ENCODE measurements at regions not wholly inside any gene's neighbourhood (a gene's known extent, or its start where the extent isn't known, plus 50 kb on each side); places are given as distances from the start of the nearest gene placed in this dataset.
"Not testable (repeated sequence)": the region's sequence is repeated elsewhere in the genome, so short reads cannot be mapped to it uniquely, and the experiment has no call there.

DNA sequence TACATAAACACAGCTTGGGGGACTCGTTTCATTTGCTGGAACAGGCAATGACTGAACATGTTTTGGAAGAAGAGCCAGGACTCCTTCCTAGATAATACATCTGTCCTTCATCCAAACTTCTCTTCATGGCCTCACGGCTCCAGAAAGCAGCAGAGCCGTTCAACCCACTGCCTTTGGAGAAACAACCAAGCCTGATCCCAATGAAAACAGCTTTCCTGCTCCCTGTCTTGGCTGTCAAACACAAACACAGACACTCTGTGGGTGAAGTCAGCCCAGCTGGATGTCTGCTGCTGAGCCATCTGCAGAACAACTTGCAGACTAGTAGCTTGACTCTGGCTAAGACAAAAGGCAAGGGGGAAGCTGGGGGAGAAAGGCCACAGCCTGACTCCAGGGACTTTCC, 345.1 kb upstream of the PSMD7 start:
- no peak for DNase-seq (ENCODE audit: low read depth)

DNA sequence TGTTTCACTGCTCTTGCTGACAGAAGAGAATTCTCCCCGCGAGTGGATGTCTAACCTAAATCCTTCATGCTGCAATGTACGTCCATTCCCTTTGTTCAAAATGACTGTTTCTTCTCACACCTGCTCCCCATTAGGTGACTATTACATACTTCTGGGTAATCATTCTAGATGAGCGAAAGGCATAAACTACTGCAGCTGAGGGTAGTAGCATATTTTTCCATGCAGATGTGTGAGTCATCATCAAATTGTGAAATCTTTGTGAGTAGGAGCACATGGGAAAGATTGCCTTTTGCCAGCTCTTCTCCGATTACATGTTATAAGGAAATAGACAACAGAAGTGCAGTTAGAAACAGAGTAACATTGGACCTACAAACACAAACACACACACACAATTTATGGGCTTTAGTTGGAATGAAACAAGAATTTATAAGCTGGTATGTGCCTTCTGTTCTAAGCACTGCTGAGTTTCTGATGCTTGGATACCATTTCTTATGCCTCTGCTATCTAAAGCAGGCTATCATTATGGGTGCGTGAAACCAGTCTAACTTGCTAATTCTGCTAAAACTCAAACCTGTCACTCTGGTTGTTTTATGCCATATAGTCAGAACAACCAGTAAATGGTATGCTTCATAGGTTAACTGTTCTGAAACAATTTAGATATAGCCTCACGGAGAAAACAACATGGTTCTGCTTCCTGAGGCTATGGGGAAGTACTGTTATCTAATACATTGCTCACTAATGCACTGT, 346.9 kb upstream of the PSMD7 start:
- DNase-seq (ENCODE audit: low read depth), result no peak

DNA sequence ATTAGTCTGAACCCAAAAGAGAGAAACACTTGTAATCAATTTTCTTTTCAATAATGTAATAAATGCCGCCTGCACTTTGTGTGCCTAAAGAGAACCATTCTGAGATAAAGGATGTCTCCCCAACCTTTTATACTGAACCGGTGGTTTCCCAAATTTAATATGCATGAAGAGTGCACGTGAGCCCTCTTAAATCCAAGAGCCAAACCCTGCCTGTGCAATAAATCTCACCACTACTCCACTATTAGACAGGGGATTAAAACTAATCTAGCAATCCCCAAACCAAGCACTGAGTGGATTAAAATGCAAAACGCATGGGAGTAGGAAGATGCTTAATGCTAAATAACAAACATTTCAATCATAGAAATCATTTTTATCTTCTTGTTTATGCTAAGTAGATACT, 351.0 kb upstream of the PSMD7 start:
- DNase-seq (ENCODE audit: low read depth), result no peak

DNA sequence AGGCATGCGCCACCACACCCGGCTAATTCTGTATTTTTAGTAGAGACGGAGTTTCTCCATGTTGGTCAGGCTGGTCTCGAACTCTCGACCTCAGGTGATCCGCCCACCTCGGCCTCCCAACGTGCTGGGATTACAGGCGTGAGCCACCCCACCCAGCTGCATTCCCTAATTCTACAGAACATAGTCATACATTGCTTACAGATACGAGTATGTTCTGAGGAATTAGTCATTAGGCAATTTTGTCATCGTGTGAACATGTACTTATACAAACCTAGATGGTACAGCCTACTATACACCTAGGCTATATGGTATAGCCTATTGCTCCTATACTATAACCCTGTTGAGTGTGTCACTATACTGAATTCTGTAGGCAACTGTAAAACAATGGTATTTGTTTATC, 353.4 kb upstream of the PSMD7 start:
- not testable (repeated sequence) for DNase-seq (ENCODE audit: low read depth)

DNA sequence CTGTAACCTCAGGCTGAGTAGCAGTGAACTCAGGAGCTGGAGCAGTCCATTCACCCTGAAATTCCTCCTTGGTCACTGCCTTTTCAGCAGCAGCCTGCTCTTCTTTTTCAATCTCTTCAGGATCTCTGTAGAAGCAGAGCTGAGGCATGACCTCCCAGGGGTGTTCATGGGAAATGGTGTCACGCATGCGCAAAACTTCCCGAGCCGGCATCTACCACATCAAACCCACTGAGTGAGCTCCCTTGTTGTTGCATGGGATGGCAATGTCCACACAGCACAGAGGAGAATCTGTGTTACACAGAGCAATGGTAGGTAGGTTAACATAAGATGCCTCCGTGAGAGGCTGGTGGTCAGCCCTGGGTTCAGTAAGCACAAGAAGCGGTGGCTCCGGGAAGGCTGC, 355.8 kb upstream of the PSMD7 start:
- not testable (repeated sequence) for DNase-seq (ENCODE audit: low read depth)

DNA sequence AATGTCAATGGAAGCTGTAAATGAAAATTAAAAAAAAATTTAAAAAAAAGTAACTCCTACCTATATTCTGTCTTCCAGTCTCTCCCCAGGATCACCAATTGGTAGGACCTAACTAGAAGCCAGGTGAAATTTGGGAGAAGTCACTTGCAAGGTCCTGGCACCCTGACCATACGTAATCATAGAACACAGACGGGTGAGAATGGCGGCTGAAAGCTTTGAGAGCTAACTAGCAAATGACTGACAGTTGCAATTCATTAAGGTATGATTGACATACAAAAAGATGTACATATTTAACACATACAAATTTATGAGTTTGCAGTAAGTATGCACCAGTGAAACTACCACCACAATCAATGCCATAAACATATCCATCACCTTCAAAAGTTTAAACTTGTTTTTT, 372.7 kb upstream of the PSMD7 start:
- no peak for DNase-seq (ENCODE audit: low read depth)

DNA sequence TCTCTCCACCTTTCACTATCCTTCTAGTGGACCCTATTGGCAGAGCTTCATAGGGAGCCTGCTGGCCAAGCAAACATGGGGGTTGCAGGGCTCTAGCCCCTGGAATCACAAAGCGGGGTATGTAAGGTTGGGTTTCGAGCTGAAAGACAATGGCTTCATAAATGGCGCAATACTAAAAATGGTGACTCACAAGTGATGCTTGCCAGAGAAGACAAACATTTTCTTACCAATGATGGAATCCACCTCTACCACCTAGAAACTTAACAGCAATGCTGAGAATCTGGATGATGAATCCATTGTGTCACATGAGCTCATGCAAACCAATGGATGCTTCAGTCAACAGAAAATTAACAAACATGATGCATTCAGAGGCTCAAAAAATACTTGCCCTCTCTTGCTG, 375.3 kb upstream of the PSMD7 start:
- DNase-seq (ENCODE audit: low read depth), result no peak

DNA sequence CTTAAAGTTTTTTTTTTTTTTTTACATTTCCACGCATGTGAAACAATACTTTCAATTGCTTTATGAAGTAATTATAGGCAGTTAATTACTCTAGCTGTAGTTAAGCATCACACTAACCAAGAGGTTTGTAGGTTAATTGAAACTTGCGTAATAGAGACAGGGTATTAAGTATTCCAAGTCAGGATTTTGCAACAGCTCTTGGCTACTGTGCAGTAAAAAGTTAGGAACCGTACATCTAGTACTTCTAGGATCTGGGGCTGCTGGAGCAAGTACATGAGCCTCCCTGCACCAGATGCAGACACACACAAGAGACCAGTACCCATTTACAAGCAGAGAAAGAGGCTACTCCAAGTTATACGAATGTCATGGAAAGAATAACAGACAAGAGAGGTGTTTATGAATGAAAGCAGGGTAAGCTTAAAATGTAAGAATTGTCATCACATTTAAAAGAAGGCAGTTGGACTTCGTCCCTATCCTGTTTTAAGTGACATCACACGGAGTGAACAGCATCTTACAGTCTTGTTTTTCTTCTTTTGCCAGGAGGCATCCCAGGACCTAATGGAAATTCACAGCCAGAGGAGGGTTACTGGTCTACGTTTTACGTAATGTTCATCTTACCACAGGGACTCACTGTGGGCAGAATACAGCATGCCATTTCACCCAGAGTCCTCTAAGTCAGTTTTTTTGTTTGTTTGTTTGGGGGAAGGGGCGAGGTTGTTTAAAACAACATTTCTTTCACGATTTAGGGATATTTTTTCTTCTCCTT, 379.6 kb upstream of the PSMD7 start:
- no peak for DNase-seq (ENCODE audit: low read depth)

DNA sequence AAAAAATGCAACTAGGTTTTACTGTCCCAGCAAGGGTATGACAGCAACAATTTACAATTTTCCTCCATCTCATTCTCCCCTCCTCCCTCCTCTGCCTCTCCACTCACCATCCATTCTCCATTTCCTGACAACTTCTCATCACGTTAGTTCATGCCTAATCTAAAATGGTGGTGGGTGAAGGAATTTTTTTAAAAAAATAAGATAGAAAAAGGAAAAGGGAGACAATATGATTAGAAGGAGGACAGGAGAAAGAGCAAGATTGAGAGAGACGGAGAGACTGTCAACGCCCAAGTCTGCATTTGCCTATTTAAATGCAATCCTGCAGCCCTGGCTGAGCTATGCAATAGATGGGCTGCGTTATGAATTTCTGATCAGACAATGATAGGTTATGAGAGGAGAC, 380.7 kb upstream of the PSMD7 start:
- no peak for DNase-seq (ENCODE audit: low read depth)

DNA sequence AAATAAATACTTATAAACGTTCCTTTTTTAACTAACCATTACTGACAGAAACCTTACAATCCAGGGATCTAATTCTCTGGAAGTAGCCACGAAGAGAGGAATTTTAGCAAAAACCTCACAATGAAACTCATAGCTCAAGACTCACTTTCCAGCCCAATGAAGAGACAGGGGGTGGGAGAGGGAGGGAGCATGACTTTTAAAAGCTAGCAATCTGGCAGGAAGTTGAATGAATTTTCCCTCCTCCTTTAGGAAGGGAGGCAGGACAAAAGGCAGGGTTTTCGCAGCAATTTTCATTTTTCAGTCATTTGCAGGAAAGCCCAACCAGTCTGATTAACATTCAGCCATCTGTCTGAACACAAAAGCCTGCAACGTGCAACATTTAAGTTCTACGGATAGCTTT, 381.5 kb upstream of the PSMD7 start:
- no peak for DNase-seq (ENCODE audit: low read depth)

DNA sequence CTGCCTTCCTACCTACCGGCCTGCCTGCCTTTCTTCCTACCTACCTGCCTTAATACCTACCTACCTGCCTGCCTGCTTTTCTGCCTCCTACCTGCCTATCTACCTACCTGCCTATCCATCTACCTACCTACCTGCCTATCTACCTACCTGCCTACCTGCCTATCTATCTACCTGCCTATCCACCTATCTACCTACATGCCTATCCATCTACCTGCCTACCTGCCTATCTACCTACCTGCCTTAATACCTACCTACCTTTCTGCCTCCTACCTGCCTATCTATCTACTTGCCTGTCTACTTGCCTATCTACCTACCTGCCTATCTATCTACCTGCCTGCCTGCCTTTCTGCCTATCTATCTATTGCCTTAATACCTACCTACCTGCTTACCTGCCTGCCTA, 383.8 kb upstream of the PSMD7 start:
- DNase-seq (ENCODE audit: low read depth), result no peak

DNA sequence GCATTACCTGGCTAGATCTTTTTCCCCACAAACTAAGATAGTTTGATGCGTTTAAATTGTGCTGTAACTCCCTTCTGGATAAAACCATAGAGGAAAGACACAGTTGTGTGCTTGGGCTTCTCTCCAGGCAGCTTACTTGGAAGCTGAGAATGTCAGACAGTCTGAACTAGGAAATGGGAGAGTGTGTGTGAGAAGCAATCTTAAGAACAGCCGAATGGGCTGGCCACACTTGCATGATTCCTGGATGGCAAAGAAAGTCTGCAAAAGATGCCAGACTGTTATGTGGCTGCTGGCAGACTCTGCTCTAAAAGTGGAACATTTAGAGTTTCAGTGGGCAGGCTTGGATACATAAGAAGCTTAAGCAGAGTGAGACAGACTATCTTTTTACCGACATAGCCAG, 384.3 kb upstream of the PSMD7 start:
- DNase-seq (ENCODE audit: low read depth), result no peak

DNA sequence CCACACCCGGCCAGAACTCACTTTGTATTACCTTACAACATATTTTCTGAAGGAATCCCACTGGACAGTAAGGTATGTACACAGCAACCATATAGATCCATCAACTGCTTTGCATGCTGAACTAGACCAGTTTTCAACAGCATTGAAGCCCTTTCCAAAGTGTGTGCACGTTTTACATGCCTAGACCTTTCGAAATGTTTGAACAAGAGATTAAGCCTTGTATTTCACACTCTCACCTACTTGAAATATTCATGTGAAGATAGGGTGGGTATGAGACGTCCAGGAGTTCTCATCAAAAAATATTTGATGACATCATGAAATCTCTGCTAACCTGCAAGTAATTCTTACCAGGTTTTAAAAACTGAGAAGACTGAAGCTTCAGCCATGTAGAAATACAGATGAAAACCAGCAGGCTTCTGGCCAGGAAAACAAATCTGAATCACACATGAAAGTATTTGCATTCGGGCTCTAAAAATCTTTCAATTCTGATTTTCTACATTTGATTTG, 387.0 kb upstream of the PSMD7 start:
- DNase-seq (ENCODE audit: low read depth), result no peak

DNA sequence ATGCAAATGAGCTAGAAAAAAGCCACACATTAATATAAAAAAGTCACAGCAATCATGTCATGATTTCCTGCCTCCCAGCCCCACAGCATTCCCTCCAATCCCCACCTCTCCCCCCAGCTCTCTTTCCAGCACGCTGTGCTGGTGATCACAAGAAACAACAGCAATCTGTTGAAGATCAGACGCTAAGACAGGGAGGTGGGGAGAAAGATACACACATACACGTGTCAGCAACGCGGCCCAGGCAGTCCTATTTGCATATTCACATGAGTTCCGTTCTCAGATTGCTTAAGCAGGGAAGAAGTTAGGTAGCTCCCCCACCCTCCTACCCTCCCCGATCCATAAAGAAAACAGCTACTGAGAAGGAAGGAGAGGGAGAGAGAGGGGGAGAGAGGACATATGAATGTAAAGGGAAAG, 405.5 kb upstream of the PSMD7 start:
- no peak for DNase-seq (ENCODE audit: low read depth)

DNA sequence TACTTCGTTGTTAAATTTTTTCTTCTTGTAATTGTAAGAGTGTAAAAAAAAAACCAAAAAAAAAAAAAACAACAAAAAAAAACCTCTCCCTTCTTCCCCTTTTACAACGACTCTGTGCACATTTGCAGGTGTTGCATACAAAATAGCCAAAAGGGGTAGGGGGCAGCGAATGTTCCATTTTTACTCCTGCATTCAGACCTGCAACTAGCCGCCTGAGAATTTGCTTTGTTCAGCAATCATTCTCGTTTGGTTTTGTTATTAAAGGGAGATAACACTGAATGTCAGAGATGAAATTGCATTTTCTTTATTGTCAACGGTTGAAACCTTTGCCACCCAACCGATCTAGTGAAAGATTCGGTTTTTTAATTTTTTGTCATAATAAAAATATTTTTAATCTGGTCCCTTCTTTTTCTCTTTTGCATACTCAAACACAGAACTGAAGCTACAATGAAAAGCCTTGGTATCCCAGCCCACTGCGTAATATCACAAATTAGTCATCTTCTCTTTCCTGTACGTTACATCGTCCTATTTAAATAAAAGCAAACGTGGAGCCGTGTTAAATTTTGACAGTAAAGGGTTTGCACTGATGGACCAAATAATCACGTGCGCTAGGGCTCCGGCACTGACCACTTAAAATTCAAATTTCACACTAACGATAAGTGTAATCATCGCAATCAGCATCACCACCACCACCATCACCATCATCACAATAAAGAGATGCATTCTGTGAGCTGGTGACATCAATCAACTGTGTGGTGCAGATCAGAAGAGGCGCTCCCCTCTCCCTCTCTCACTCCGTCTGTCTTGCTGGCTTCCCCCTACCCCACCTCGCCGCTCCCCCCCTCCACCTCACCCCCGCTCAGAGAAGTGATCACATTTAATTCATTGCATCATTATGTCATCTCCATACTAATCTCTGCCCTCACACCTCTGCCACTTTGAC, 406.2 kb upstream of the PSMD7 start:
- no peak for DNase-seq (ENCODE audit: low read depth)

DNA sequence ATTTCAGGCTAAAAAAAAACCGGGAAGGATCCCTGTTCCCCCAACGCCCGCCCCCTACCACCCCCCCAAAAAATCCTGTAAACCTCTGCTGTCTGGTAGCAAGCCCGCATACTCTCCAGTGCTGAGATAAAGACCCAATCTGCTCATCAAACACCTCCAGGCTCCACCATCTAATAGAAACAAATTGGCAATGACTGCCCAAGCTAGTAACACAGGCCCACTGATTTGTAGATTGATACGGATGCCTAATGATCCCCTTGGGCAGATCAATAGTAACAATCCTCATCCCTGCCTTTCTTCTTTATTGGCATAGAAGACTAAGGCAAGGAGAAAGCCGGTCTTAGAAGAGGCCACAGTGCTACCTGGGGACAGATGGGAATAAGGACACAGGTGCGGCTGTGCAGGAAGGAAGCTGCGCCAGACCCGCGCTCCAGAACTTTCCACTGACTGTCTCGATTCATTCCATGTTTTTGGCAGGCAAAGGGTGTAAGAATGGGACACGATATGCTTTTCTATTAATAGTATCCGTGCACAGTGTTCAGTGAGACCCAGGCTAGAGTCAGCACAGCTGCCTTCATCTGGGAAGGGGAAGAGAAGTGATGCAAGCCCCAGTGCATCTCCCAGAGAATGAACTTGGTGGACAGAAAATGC, 407.6 kb upstream of the PSMD7 start:
- no peak for DNase-seq (ENCODE audit: low read depth)

DNA sequence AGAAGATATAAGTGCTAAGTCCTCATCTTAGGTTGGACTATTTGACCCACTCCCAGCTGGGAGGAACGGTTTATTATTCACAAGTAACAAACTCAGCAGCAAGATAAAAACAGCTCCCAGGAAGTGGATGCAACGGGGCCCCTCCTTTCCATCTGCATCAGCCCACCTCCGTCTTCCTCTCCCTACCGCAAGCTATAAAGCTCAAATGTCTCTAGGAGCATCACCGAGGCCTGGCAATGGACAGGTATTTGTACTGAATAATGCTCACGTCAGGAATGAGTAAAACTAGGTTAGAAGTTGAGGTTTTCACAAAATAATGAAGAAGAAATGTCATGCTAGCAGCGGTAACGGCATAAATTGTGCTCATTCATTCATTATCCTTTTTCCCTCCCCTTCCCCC, 408.7 kb upstream of the PSMD7 start:
- DNase-seq (ENCODE audit: low read depth), result no peak

DNA sequence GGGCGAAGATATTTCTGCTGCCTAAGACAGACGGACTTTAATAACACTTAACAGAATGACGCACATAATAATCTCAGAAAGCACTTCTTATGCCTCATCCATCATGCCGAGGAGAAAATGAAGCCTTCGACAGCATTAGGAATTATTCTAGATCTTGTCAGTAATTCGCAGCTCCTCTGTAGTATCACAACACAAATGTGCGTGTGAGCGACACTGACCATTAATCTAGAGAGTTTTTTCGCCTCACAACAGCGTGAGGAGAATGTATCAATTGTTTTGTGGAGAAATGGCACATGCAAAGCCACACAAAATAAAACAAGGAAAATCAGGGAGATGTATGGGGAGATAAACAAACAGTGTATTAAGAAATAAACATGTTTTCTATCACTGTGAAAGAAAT, 410.2 kb upstream of the PSMD7 start:
- no peak for DNase-seq (ENCODE audit: low read depth)

DNA sequence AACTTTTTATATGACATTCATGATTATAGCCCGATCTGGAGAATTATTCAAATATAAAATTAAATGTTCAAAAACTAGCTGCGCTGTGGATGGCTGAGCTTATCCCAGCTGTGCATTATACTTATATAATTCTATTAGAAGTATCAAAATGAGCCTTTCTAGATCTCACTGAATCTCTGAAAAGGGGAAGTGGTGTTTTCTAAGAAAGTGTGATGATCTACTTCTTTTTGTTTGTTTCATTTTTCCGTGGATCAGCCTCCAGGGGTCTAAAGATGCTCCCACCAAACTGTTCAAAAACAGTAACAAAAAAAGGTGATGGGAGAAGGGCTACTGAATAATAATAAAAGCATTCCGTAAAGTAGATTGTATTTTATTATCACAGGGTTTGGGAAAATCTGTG, 411.3 kb upstream of the PSMD7 start:
- no peak for DNase-seq (ENCODE audit: low read depth)

DNA sequence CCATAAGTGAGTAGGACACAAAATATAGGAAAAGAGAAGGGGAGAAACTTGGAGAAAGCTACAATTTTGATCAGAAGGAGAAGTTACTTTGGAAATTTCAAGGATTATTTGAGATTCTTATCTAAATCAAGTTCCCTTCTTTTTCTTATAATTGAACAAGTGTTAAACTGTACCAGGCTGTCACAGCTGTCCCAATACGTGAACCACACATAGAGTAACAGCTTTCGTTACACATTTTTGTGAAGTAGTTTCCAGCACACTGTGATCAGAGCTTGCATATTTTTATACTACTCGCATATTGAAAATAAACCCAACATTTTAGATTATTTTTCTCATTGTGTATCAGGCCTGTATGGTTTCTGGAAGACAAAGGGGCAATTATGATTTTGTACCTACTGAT, 412.8 kb upstream of the PSMD7 start:
- no peak for DNase-seq (ENCODE audit: low read depth)

DNA sequence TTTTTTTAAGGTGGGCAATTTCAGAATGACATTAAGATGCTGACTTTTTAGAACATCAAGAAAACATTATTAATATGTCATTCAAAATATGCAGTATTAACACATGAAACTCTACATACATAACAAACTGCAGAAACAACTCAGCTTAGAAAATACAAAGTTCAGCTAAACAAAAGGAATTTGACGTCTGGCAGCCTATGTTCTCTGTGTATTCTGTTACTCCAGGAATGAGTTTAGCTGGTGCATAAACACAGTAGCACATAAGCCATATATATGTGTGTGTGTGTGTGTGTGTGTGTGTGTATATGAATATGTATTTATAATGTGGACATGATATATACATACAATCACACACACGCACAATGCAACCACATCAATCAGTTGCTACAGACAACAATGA, 413.5 kb upstream of the PSMD7 start:
- no peak for DNase-seq (ENCODE audit: low read depth)

DNA sequence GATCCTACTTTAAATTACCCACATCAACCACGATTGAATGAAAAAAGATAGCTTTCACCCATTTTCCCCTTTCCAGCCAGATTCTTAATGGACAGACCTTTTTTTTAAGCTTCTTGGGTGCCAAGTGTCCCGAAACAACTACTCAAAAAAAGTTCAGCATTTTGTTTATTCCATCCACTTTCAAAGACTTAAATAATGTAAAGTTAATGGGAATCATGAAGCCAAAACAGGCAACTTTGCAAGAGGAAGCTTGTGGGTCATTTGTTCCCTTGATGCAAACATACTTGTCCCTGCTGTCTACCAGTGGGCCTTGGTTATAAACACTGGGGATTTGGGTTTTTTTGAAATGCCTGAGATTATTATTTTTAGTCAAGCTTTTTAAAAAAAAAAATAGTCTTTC, 414.0 kb upstream of the PSMD7 start:
- no peak for DNase-seq (ENCODE audit: low read depth)
